Fibroblast of pulmonary artery (primary cell): ENCODE measurements at regions not wholly inside any gene's neighbourhood (a gene's known extent, or its start where the extent isn't known, plus 50 kb on each side); places are given as distances from the start of the nearest gene placed in this dataset.

ENCODE experiments used
- DNase-seq: peaks from one replicate; pipeline ENCODE4 v3.0.0-alpha.2; 2010; ENCODE audit warnings: low read depth
- H3K4me3 ChIP-seq: replicated peaks from 2 replicates; pipeline ENCODE4 v1.5.1; 2011; ENCODE audit warnings: low read depth, mild to moderate bottlenecking, control low read depth, low read length, moderate library complexity
- CTCF ChIP-seq: IDR thresholded peaks from 2 replicates; pipeline ENCODE4 v1.5.1; 2011; ENCODE audit warnings: mild to moderate bottlenecking, control low read depth, low read length, inconsistent platforms; ENCODE audit errors: missing control alignments

- TF ChIP-seq CTCF: no peak
- no peak overlapping the region for H3K4me3 ChIP-seq
- peak; percentile 33 for DNase-seq
Measured at GRCh38 chr5:40333459-40334241, 346.1 kb upstream of the PTGER4 start.

GRCh38 chr5:40332970-40333369, 346.7 kb upstream of the PTGER4 start:
- DNase-seq: no peak

GRCh38 chr5:40331616-40332015, 348.1 kb upstream of the PTGER4 start:
- no peak for TF ChIP-seq CTCF
- no peak overlapping the region for H3K4me3 ChIP-seq
- no peak for DNase-seq

More at GRCh38 chr5:40332970-40333369, 346.7 kb upstream of the PTGER4 start:
- TF ChIP-seq CTCF: no peak
- no peak overlapping the region for H3K4me3 ChIP-seq

- no peak for DNase-seq
- H3K4me3 ChIP-seq: no peak overlapping the region
- no peak for TF ChIP-seq CTCF
Measured at GRCh38 chr5:40321514-40321913, 358.2 kb upstream of the PTGER4 start.

- DNase-seq: no peak
- H3K4me3 ChIP-seq: no peak overlapping the region
- no peak for TF ChIP-seq CTCF
Measured at GRCh38 chr5:40318395-40318794, 361.3 kb upstream of the PTGER4 start.

- TF ChIP-seq CTCF: no peak
- H3K4me3 ChIP-seq: no peak overlapping the region
- DNase-seq: no peak
Measured at GRCh38 chr5:40317023-40317422, 362.7 kb upstream of the PTGER4 start.

GRCh38 chr5:40315126-40315525, 364.6 kb upstream of the PTGER4 start:
- no peak for TF ChIP-seq CTCF
- no peak overlapping the region for H3K4me3 ChIP-seq
- no peak for DNase-seq
